Urinary bladder (tissue), 3 donors: ENCODE measurements at regions not wholly inside any gene's neighbourhood (a gene's known extent, or its start where the extent isn't known, plus 50 kb on each side); places are given as distances from the start of the nearest gene placed in this dataset.

ENCODE experiments used
- DNase-seq: peaks from one replicate; pipeline ENCODE4 v3.0.0-alpha.2; 2015; ENCODE audit errors: extremely low spot score
- H3K27ac ChIP-seq: one replicate; pipeline ENCODE4 v1.5.1; 2013; ENCODE audit warnings: low read depth, mild to moderate bottlenecking, moderate library complexity
- H3K36me3 ChIP-seq: one replicate; pipeline ENCODE4 v1.6.1; 2013; ENCODE audit warnings: mild to moderate bottlenecking, moderate library complexity; ENCODE audit not compliant: insufficient read depth
- H3K4me1 ChIP-seq: one replicate; pipeline ENCODE4 v1.6.1; 2013; ENCODE audit warnings: mild to moderate bottlenecking, moderate library complexity; ENCODE audit not compliant: insufficient read depth
- H3K4me3 ChIP-seq: one replicate; pipeline ENCODE4 v1.5.1; 2013; ENCODE audit warnings: low read depth, low read length
- WGBS: extraction: QIAGEN DNeasy Blood & Tissue Kit; methylation state at CpG from one replicate; pipeline ENCODE4 v1.1.7; 2013; 5-methylcytosine and 5-hydroxymethylcytosine counted together
- donor health status: healthy with polysubstance abuse.
- donor health status: healthy.

DNA sequence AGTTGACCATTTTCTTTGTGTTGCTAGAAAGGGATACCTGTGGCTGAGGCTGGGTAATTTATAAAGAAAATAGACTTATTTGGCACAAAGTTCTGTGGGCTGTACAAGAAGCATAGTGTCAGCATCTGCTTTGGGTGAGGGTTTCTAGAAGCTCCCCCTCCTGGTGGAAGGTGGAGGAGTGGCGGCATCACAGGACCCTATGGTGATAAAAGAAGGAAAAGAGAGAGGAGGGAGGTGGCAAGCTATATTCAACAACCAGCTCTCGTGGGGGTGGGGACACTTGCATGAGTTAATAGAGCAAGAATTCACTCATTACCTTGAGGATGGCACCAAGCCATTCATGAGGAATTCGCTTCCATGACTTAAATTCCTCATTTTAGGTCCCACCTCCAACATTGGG, 2041.4 kb upstream of the CDH9 start:
- Histone ChIP-seq H3K27ac (no peak overlapping the region), H3K4me1 (no peaks in the 10 kb centered on the region), H3K36me3 (no peaks in the 10 kb centered on the region), H3K4me3 (no peak overlapping the region)
- 82% methylated on average over 3 of the region's 3 CpGs for WGBS
- DNase-seq = no peak

DNA sequence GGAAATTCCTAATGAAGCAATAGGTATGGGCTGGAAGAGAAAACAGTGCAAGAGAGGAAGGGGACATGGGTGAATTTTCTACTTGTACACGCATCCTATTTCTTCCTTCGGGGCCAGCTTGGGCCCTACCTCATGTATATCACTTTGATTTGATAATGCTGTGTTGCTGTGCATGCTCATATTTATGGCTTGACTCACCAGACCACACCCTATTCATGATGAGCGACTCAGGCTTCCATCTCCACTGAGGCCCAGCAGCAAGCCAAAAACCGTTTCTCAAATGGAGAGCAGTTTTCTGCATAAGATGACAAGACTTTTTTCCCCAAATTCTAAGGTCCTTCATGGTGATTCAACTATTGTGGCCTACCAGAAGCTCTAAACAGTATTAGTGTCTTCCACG, 2039.1 kb upstream of the CDH9 start:
- no peak overlapping the region for H3K4me3 ChIP-seq
- H3K4me1 ChIP-seq = no peaks in the 10 kb centered on the region
- no peaks in the 10 kb centered on the region for H3K36me3 ChIP-seq
- 40% methylated on average over 5 of the region's 5 CpGs for WGBS
- no peak overlapping the region for H3K27ac ChIP-seq
- DNase-seq = no peak

DNA sequence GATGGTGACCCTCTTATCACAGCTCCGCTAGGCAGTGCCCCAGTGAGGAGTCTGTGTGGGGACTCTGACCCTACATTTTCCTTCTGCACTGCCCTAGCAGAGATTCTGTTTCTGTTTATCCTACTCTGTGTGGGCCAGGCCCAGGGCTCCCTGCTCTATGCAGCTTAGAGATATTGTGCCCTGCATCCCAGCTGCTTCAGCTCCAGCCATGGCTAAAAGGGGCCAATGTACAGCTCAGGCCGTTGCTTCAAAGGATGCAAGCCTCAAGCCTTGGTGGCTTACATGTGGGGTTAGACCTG, 2030.7 kb upstream of the CDH9 start:
- DNase-seq = no peak
- 77% methylated on average over 2 of the region's 2 CpGs for WGBS
- Histone ChIP-seq H3K36me3 (no peaks in the 10 kb centered on the region), H3K4me1 (no peaks in the 10 kb centered on the region), H3K27ac (no peak overlapping the region), H3K4me3 (no peak overlapping the region)

GRCh38 chr5:29061381-29061780, 2023.0 kb upstream of the CDH9 start:
- no peak overlapping the region for H3K27ac ChIP-seq
- no peak overlapping the region for H3K4me3 ChIP-seq
- H3K4me1 ChIP-seq = no peaks in the 10 kb centered on the region
- H3K36me3 ChIP-seq = no peaks in the 10 kb centered on the region
- DNase-seq = no peak
- 54% methylated on average over 1 of the region's 1 CpG for WGBS

- Histone ChIP-seq H3K4me3 (no peak overlapping the region), H3K36me3 (no peaks in the 10 kb centered on the region), H3K4me1 (no peaks in the 10 kb centered on the region), H3K27ac (no peak overlapping the region)
- DNase-seq = no peak
- WGBS = 46% methylated on average over 1 of the region's 1 CpG
Observed at GRCh38 chr5:29054694-29055093, 2016.3 kb upstream of the CDH9 start.

GRCh38 chr5:29054282-29054681, 2015.9 kb upstream of the CDH9 start:
- 0% methylated on average over 1 of the region's 1 CpG for WGBS

DNA sequence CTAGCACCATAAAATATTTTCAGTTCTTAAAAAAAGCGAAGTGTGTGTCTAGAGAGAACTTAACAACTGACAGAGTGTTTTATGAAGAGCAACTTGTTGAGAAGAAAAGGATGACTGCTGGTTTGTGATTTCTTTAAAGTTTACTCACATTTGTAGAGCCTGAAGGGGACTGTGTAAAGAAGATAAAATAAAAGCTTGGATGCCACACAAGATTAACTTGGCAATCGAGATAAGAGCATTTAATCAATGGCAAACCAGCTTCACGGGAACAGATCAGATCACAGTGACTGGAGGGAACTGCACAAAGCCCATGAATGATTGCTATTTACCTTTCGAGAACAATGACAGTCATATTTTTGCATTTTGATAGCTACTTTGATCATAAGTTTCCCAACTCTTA, 2013.1 kb upstream of the CDH9 start:
- H3K36me3 ChIP-seq = no peaks in the 10 kb centered on the region
- H3K4me3 ChIP-seq = no peak overlapping the region
- H3K27ac ChIP-seq = no peak overlapping the region
- H3K4me1 ChIP-seq = no peaks in the 10 kb centered on the region
- no peak for DNase-seq
- WGBS = 62% methylated on average over 4 of the region's 4 CpGs

More at GRCh38 chr5:29054282-29054681, 2015.9 kb upstream of the CDH9 start:
- Histone ChIP-seq H3K27ac (no peak overlapping the region), H3K4me3 (no peak overlapping the region), H3K4me1 (no peaks in the 10 kb centered on the region), H3K36me3 (no peaks in the 10 kb centered on the region)
- DNase-seq = no peak

DNA sequence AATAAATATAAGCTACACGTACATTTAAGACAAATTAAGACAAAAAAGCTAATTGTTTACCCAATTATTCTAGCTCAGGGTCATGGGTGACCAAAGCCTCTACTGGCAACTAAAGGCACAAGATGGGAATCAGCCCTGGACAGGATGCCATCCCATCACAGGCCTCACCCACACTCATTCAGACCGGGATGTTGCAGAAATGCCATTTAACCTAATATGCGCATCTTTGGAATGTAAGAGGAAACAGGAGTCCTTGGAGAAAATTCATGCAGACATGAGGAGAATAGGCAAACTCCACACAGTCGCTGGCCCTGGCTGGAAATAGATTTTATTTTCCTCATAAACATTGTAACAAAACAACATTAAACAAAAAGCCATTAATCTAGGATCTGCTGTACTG, 2003.8 kb upstream of the CDH9 start:
- Histone ChIP-seq H3K36me3 (no peaks in the 10 kb centered on the region), H3K4me1 (no peaks in the 10 kb centered on the region), H3K27ac (no peak overlapping the region), H3K4me3 (no peak overlapping the region)
- whole genome bisulfite sequencing = 31% methylated on average over 4 of the region's 4 CpGs
- DNase-seq = no peak

GRCh38 chr5:29040404-29040803, 2002.0 kb upstream of the CDH9 start:
- Histone ChIP-seq H3K27ac (no peak overlapping the region), H3K4me3 (no peak overlapping the region), H3K36me3 (no peaks in the 10 kb centered on the region), H3K4me1 (no peaks in the 10 kb centered on the region)
- DNase-seq = no peak
- 96% methylated on average over 1 of the region's 1 CpG for WGBS

- DNase-seq = no peak
- WGBS = 79% methylated on average over 1 of the region's 1 CpG
- no peaks in the 10 kb centered on the region for H3K36me3 ChIP-seq
- no peak overlapping the region for H3K27ac ChIP-seq
- no peak overlapping the region for H3K4me3 ChIP-seq
- H3K4me1 ChIP-seq = no peaks in the 10 kb centered on the region
Observed at GRCh38 chr5:29039994-29040393, 2001.6 kb upstream of the CDH9 start.

- no peaks in the 10 kb centered on the region for H3K4me1 ChIP-seq
- no peak overlapping the region for H3K4me3 ChIP-seq
- H3K36me3 ChIP-seq = no peaks in the 10 kb centered on the region
- 75% methylated on average over 3 of the region's 3 CpGs for WGBS
- no peak overlapping the region for H3K27ac ChIP-seq
- DNase-seq = no peak
Observed at GRCh38 chr5:29037716-29038115, 1999.3 kb upstream of the CDH9 start.

- WGBS = 93% methylated on average over 4 of the region's 4 CpGs
- Histone ChIP-seq H3K36me3 (no peaks in the 10 kb centered on the region), H3K27ac (no peak overlapping the region), H3K4me1 (no peaks in the 10 kb centered on the region), H3K4me3 (no peak overlapping the region)
- DNase-seq = no peak
Observed at GRCh38 chr5:29024052-29024451, 1985.7 kb upstream of the CDH9 start.

DNA sequence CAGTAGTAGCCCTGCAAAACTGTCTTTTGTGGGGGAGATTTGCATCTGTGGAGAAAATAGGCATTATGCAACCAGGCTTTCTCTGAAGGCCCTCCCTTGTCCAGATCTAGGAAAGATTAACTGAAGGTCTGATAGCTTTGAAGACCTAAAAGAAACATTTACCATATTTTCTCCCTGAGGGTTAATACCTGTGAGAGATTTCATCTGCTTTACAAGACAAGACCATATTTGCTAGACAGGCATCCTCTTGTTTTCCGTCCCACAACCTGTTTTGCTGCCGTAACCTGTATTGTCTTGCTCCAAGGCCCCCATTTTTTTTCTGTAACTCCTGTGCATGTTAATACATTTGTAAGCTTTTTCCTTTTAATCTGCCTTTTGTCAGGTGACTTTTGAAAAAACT, 1985.2 kb upstream of the CDH9 start:
- Histone ChIP-seq H3K4me3 (no peak overlapping the region), H3K36me3 (no peaks in the 10 kb centered on the region), H3K4me1 (no peaks in the 10 kb centered on the region), H3K27ac (no peak overlapping the region)
- no peak for DNase-seq
- 68% methylated on average over 2 of the region's 2 CpGs for WGBS

DNA sequence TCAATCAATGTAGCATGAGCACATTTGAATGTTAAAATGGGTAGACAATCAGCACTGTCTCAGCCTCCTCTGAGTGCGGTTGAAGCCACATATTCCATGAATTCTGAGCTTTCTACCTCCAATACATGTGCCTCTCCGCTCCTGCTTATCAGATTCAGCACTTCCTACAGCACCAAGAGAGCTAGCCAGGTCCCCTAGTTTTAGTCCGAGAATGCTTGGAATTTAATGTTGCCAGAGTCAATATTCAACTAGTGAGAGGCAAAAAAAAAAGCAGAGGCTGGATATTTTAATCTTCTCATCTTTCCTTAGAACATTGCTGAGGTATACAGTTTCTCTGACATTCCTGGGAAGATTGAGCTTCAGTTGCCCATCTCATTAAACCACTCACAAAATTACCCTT, 1979.1 kb upstream of the CDH9 start:
- H3K4me1 ChIP-seq = no peaks in the 10 kb centered on the region
- no peaks in the 10 kb centered on the region for H3K36me3 ChIP-seq
- WGBS = 70% methylated on average over 3 of the region's 3 CpGs
- H3K4me3 ChIP-seq = no peak overlapping the region
- no peak overlapping the region for H3K27ac ChIP-seq
- no peak for DNase-seq

DNA sequence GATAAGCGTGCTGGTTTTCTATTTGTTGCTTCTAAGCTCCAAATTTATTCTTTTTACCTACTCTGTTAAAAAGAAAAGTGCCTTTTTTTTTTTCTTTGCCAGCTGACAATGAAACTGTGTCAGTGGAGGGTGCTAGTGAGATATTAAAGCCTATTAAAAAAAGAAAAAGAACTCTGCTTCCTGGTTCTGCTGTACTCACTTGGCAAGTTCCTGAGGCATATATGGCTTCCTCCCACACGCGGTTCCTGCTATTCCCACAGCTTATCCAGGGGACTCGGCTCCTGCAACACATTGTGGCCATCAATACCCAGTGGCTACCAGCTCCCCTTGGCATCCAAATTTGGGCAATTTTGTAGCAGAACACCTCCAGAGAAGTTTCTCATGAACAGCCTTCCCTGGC, 1977.7 kb upstream of the CDH9 start:
- no peak overlapping the region for H3K27ac ChIP-seq
- no peaks in the 10 kb centered on the region for H3K4me1 ChIP-seq
- no peaks in the 10 kb centered on the region for H3K36me3 ChIP-seq
- WGBS = 80% methylated on average over 4 of the region's 4 CpGs
- no peak overlapping the region for H3K4me3 ChIP-seq
- no peak for DNase-seq
